HG03521 (cell line): ENCODE measurements at regions not wholly inside any gene's neighbourhood (a gene's known extent, or its start where the extent isn't known, plus 50 kb on each side); places are given as distances from the start of the nearest gene placed in this dataset.
"Not testable (repeated sequence)": the region's sequence is repeated elsewhere in the genome, so short reads cannot be mapped to it uniquely, and the experiment has no call there.

Source experiments
- ATAC-seq: cut with Tn5 transposase; IDR thresholded peaks from one replicate; pipeline ENCODE4 v1.9.1; 2021; ENCODE audit warnings: mild to moderate bottlenecking, moderate library complexity; ENCODE audit not compliant: unreplicated experiment

DNA sequence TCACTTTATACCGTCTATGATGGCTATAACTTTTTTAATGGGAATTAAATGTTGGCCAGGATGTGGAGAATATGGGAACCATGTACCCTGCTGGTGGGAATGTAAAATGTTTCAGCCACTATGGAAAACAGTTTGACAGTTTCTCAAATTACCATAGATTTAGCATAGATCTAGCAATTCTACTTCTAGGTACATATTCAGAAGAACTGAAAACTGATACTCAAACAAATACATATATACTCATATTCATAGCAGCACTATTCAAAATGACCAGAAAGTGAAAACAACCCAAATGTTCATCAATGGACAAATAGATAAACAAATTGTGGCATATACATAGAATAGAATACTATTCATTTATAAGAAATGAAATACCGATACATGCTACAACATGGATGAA, 539.4 kb downstream of the IGSF11 start:
- no peak for ATAC-seq

DNA sequence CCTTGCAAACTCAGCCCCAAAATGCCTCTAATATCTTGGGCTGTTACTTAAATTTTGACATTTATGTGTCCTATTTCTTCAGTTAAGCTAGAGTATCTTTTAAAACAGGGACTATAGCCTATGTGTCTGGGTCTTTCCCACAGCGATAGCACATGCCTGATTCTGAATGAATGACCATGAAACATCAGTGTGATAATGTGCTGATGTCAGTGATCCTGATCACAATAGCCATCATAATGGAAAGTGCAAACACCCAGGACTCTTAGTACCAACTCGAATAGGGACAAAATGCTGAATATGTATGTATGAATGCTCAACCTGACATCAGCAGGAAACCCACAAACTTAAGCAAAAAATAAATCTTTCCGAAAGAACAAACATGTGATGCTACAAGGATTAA, 537.4 kb downstream of the IGSF11 start:
- ATAC-seq, result no peak

- ATAC-seq, result no peak
Measured at GRCh38 chr3:118501152-118501551, 533.5 kb downstream of the IGSF11 start.

DNA sequence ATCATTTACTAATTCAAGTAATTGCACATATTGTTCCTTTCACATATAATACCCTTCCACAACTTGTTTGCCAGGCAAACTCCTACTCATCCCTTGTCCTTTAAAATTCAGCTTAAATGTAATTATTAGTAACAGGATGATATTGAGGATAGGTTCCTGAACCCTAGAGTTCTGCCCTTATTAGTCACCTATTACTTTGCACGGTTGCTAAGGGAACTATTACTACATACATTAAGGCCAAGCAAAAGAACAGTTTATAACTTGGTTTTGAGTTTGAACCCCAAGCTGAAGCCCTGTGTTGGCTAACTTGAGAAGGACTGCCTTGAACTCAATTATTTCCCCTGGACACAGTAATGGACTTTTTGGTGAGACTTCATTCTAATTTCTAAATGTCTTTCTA, 529.7 kb downstream of the IGSF11 start:
- no peak for ATAC-seq

- no peak for ATAC-seq
Measured at GRCh38 chr3:118505784-118506183, 528.9 kb downstream of the IGSF11 start.

GRCh38 chr3:118511402-118511801, 523.2 kb downstream of the IGSF11 start:
- ATAC-seq, result no peak

GRCh38 chr3:118512301-118512700, 522.3 kb downstream of the IGSF11 start:
- ATAC-seq, result no peak

GRCh38 chr3:118525077-118525476, 509.6 kb downstream of the IGSF11 start:
- ATAC-seq, result no peak

DNA sequence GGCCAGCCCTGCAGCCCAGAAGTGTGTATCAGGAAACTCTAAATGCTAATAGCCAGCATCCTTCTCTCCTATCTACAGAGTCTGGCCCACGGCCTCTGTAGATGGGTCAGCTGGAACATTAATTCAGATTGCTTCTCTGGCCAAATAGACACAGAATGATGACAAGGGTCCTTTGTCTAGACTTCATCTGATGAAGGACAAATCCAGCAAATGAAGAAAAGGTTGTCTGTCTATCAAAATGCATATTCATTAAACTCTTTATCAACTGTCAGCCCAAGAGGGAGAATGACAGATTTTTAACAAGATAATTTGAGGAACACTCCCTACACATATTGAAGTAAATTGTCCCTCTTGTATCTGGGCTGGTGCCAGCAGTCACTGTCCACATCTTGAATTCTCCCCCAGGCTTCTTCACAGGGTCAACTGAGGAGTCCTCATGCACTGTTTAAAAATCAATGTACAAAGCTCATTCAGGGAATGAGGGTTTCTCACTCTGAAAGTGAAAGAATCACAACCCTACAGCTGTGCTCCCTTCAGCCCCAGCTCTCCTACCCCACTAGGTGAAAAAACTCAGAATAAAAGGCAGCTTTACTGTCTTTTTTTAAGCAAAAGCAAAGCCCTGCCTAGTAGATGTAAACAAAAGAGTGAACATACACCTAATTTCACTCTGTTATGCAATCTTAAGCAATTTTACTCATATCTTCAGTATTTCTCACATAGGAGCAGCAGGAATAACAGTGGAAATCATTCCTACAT, 507.7 kb downstream of the IGSF11 start:
- peak; percentile 74 for ATAC-seq

DNA sequence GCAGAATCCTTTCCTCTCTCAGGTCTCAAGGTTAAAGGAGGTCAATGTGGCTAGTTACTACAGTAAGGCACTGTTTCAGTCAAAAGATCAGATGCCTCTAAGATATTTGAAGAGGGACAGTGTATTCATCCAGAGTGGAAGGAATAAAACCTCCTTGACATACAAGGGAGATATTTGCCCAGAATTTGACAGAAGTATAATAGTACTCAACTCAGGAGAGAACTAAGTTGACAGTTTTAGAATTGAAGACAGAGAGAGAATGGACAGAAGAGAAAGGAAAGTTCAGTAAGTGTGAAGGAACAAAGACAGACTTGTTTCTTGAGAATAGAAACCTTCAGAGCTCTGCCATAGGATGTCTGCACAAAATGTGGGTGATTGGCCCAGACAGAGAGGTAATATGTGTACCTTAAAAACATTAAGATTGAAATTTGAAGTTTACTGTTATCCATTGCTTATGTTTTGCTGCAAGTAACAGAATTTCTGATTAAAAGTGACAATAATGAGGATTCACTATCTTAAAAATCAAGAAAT, 507.1 kb downstream of the IGSF11 start:
- ATAC-seq, result peak; percentile 16

- ATAC-seq, result no peak
Measured at GRCh38 chr3:118529554-118529953, 505.1 kb downstream of the IGSF11 start.

DNA sequence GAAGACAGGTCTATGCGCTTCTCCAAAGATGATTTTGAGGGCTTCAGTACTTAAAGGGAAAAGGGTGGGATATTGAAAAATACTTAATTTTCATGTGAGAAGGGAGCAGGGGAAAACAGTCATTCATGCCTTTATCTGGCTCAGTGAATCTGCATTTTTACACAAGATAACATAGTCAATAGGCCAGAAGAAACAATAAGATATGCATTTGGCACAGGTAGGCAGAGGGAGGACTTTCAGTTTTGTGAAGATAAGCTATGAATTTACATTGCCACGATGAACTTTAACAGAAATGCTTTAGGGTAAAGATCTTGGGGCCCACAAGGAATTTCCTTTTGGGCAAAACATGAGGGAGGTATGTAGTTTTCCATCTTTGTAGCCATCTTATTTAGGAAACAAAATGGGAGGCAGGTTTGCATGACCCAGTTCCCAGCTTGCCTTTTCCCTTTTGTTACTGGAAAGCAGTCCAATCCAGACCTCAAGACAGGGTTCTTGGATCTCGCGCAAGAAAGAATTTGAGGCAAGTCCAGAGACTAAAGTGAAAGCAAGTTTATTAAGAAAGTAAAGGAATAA, 504.2 kb downstream of the IGSF11 start:
- ATAC-seq, result no peak

- not testable (repeated sequence) for ATAC-seq
Measured at GRCh38 chr3:118530927-118531356, 503.7 kb downstream of the IGSF11 start.

GRCh38 chr3:118531816-118532215, 502.8 kb downstream of the IGSF11 start:
- no peak for ATAC-seq

DNA sequence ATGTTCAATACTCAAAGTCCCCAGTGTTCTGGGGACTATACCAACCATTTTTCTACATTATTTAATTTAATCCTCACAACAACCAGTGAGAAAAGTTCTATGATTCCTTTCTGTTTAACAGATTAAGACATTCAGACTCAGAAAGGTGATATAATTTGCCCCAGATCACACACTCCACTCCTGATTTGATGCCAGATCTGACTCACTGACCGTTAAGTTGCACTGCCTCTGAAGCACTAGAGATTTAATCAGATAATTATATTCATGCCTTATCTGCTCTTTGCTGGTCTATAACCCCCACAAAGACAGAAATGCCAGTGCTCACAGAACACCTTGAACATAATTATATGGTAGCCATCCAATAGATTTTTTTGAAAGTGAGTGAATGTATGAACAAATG, 501.0 kb downstream of the IGSF11 start:
- ATAC-seq, result no peak

- ATAC-seq, result no peak
Measured at GRCh38 chr3:118534519-118534918, 500.1 kb downstream of the IGSF11 start.

GRCh38 chr3:118536764-118537163, 497.9 kb downstream of the IGSF11 start:
- ATAC-seq, result no peak

DNA sequence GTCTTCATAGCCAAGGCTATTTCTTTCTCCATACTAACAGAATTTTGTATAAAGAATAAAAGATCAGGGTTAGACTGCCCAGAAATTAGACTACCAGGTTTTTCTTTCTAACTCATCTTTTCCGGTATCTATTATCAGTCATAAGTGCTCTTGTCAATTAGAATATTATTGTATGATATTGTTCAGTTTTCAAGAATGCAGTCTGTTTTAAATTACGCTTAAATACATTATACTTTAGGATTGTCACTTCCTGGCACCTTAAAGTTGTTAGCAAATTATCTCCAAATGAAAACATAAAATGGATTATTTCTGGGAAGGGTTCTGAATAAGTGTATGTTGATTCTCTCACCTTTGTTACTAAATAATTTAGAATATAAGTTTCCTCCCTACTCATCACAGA, 497.2 kb downstream of the IGSF11 start:
- ATAC-seq, result no peak

- no peak for ATAC-seq
Measured at GRCh38 chr3:118538187-118538586, 496.5 kb downstream of the IGSF11 start.

- not testable (repeated sequence) for ATAC-seq
Measured at GRCh38 chr3:118539820-118540447, 494.7 kb downstream of the IGSF11 start.

DNA sequence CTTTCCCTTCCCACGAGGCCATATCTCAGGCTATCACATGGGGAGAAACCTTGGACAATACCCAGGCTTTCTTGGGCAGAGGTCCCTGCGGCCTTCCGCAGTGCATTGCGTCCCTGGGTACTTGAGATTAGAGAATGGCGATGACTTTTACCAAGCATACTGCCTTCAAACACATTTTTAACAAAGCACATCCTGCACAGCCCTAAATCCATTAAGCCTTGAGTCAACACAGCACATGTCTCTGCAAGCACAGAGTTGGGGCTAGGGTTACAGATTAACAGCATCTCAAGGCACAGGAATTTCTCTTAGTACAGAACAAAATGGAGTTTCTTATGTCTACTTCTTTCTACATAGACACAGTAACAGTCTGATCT, 494.2 kb downstream of the IGSF11 start:
- not testable (repeated sequence) for ATAC-seq

DNA sequence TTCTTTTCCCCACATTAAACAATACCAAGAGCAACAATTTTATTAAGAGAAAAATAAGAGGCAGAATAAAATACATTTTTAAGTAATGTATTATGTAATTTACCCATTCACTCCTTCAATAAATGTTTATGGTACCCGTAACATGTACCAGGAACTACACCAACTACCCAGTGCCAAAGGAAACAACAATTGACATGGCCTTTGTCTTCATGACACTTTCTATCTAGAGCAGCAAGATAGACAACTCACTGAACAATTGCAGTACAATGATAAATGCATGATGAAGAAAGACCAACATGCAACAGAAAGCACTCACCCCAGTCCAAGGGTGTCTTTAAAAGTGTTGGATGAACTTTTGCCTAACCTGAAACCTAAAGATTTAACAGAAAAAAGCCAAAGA, 493.8 kb downstream of the IGSF11 start:
- ATAC-seq, result no peak
